ENCODE measurements at regions not wholly inside any gene's neighbourhood (a gene's known extent, or its start where the extent isn't known, plus 50 kb on each side); places are given as distances from the start of the nearest gene placed in this dataset.
A peak's percentile ranks its signal among the peaks of the same experiment; 100 is the strongest.

DNA sequence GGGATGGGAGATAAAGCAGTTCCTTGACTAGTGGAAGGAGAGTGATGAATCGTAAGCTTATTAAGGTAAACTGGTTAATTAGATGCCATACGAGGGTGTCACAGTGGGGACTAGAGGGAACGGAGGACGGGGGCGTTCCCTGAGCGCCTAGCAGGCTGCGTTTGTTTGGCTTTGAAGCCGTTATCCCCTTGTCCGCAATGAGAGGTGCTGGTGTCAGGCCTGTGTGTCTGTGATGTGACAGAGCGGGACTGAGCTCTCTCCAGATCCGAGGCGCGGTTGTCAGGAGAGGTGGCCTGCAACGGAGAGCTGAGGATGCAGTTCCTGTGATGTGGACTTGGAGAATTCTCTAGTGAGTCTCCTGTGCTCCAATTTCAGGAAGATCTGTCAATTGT, 60.0 kb upstream of the PRPS1L1 start:
- peak overlapping the region in 3 of 4 donors; percentile 46 to 87 (median 78) for H3K27ac ChIP-seq
- WGBS, 2 donors, result 51 to 68% methylated on average over 14 of the region's 14 CpGs
- intact Hi-C loops (cut with DNase I), result loop anchor here (10.0 kb wide), 1 partner anchor 257 kb away; no protein-coding TSS in a partner anchor
- no peak for DNase-seq
- H3K36me3 ChIP-seq, result no peaks in the 10 kb centered on the region
- no peaks in the 10 kb centered on the region for H3K27me3 ChIP-seq
- H3K4me1 ChIP-seq, result peaks cover 0 to 16% (median 8%) of the 10 kb centered on the region in 4 donors
- no peak for TF ChIP-seq EP300 (IDR thresholded peaks at IDR 0.05)
- no peak for TF ChIP-seq POLR2A (IDR thresholded peaks at IDR 0.05)
- TF ChIP-seq POLR2AphosphoS5 (IDR thresholded peaks at IDR 0.05), result no peak
- TF ChIP-seq, protein P1, sequence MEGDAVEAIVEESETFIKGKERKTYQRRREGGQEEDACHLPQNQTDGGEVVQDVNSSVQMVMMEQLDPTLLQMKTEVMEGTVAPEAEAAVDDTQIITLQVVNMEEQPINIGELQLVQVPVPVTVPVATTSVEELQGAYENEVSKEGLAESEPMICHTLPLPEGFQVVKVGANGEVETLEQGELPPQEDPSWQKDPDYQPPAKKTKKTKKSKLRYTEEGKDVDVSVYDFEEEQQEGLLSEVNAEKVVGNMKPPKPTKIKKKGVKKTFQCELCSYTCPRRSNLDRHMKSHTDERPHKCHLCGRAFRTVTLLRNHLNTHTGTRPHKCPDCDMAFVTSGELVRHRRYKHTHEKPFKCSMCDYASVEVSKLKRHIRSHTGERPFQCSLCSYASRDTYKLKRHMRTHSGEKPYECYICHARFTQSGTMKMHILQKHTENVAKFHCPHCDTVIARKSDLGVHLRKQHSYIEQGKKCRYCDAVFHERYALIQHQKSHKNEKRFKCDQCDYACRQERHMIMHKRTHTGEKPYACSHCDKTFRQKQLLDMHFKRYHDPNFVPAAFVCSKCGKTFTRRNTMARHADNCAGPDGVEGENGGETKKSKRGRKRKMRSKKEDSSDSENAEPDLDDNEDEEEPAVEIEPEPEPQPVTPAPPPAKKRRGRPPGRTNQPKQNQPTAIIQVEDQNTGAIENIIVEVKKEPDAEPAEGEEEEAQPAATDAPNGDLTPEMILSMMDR (IDR thresholded peaks at IDR 0.05), result no peak
- peak overlapping the region; percentile 69 to 95 (median 83) for H3K4me3 ChIP-seq
- no peaks in the 10 kb centered on the region for H3K9me3 ChIP-seq

DNA sequence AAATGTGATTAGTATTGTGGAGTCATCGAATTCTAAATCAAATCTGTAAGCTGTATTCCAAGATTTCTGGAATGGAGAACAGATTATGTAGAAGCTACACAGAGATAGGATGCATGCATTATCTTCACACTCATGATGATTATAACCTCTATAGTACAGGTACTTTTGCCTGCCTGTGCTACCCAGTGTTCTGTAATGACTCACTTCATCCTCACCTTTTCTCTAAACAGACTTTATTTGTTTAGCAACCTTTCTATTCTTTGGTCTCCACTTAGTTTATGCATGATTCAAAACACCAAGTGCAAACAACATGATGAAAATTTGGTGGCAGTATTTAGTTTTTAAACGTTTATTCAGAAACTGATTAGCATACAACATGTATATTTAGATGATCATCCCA, 68.4 kb upstream of the PRPS1L1 start:
- no peak for DNase-seq
- Histone ChIP-seq H3K9me3 (peaks cover 0 to 2% (median 0%) of the 10 kb centered on the region in 4 donors), H3K4me1 (peaks cover 0 to 3% (median 3%) of the 10 kb centered on the region in 4 donors), H3K27me3 (no peaks in the 10 kb centered on the region), H3K4me3 (no peak overlapping the region), H3K27ac (no peak overlapping the region), H3K36me3 (no peaks in the 10 kb centered on the region)
- intact Hi-C loops (cut with DNase I), result no loop called here
- TF ChIP-seq POLR2A (IDR thresholded peaks at IDR 0.05) (no peak), POLR2AphosphoS5 (IDR thresholded peaks at IDR 0.05) (no peak), EP300 (IDR thresholded peaks at IDR 0.05) (no peak)
- TF ChIP-seq, protein P1 (IDR thresholded peaks at IDR 0.05), result no peak
- WGBS, 2 donors, result 64 to 73% methylated on average over 2 of the region's 2 CpGs

DNA sequence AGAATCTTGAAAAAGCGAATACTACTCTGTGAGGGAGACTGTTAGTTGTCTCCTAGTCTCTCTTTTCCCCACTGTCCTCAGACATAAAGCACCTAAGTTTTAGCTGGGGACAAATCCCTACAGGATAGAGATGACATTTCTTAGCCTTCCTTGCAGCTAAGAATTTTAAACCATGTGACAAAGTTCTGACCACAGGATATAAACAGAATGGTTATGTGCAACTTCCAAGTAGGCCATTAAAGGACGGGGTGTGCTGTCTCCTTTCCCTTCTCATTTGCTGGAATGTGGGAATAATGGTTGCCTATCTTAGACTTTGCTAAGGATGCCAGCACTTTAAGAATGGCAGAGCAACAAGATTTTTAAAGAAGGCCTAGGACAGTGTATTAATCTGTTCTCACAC, 74.9 kb upstream of the PRPS1L1 start:
- DNase-seq, result no peak
- 88 to 89% methylated on average over 2 of the region's 2 CpGs for WGBS, 2 donors
- intact Hi-C loops (cut with DNase I), result no loop called here
- Histone ChIP-seq H3K9me3 (peaks cover 0 to 2% (median 0%) of the 10 kb centered on the region in 4 donors), H3K4me3 (no peak overlapping the region), H3K27ac (no peak overlapping the region), H3K4me1 (peaks cover 0 to 23% (median 12%) of the 10 kb centered on the region in 4 donors), H3K36me3 (no peaks in the 10 kb centered on the region), H3K27me3 (no peaks in the 10 kb centered on the region)
- TF ChIP-seq POLR2AphosphoS5 (IDR thresholded peaks at IDR 0.05), result no peak
- TF ChIP-seq, protein P1 (IDR thresholded peaks at IDR 0.05), result no peak
- no peak for TF ChIP-seq EP300 (IDR thresholded peaks at IDR 0.05)
- TF ChIP-seq POLR2A (IDR thresholded peaks at IDR 0.05), result no peak

DNA sequence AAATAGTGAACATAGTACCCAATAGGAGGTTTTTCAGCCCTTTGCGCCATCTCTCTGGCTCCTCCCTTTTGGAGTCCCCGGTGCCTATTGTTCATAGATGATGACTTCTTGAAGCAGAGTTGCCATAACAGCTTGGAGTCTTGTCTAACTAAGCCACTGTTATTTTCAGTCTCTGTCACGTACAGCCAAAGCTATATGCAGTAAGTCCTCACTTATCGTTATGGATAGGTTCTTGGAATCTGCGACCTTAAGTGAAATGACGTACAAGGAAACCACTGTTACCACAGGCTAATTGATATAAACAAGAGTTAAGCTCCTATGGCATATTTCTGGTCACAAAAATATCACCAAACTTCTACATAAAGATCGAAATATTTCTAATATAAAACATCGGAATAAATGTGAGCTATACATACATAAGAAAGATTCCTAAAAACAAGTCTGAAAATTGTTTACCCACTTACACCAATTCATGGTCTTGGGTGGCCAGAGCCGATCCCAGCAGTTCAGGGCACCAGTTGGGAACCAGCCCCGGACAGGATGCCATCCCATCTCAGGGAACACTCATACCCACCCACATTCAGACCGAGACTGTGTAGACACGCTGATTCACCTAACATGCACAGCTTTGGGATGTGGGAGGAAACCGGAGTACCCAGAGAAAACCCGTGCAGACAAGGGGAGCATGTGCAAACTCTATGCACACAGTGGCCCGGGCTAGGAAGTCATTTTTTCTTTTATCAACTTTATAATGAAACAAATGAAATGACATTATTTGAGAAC, 76.0 kb upstream of the PRPS1L1 start:
- 94 to 95% methylated on average over 15 of the region's 15 CpGs for WGBS, 2 donors
- H3K4me1 ChIP-seq, result peaks cover 0 to 23% (median 12%) of the 10 kb centered on the region in 4 donors

More for the DNA sequence above, 76.0 kb upstream of the PRPS1L1 start:
- no peak overlapping the region for H3K27ac ChIP-seq
- H3K9me3 ChIP-seq, result peaks cover 0 to 2% (median 0%) of the 10 kb centered on the region in 4 donors
- H3K4me3 ChIP-seq, result no peak overlapping the region
- DNase-seq, result no peak
- no peak for TF ChIP-seq EP300 (IDR thresholded peaks at IDR 0.05)
- no peak for TF ChIP-seq POLR2A (IDR thresholded peaks at IDR 0.05)
- TF ChIP-seq, protein P1 (IDR thresholded peaks at IDR 0.05), result no peak
- TF ChIP-seq POLR2AphosphoS5 (IDR thresholded peaks at IDR 0.05), result no peak
- H3K27me3 ChIP-seq, result no peaks in the 10 kb centered on the region
- H3K36me3 ChIP-seq, result no peaks in the 10 kb centered on the region
- intact Hi-C loops (cut with DNase I), result no loop called here
